ENCODE measurements at regions not wholly inside any gene's neighbourhood (a gene's known extent, or its start where the extent isn't known, plus 50 kb on each side); places are given as distances from the start of the nearest gene placed in this dataset.

GRCh38 chr5:6115852-6116251 lies 262.5 kb downstream of the MED10 start:
- H3K4me1 ChIP-seq (ENCODE audit: control insufficient read depth in 2 of 2, insufficient read depth in 2 of 2, low read length in 1 of 2): no peaks in the 10 kb centered on the region
- H3K9me3 ChIP-seq (ENCODE audit: control insufficient read depth in 2 of 2, insufficient read depth in 1 of 2, low read depth in 1 of 2, low read length in 1 of 2): no peaks in the 10 kb centered on the region
- H3K4me3 ChIP-seq (ENCODE audit: low read depth in 1 of 2, low read length in 2 of 2): no peak overlapping the region
- no peaks in the 10 kb centered on the region for H3K27me3 ChIP-seq (ENCODE audit: control insufficient read depth in 1 of 2, insufficient read depth in 2 of 2, low read length in 2 of 2)
- H3K27ac ChIP-seq (ENCODE audit: low read depth in 2 of 2, low read length in 1 of 2): no peak overlapping the region
- 53 to 67% methylated on average over 4 of the region's 4 CpGs for WGBS, 2 donors
- H3K36me3 ChIP-seq (ENCODE audit: control insufficient read depth in 2 of 2, insufficient read depth in 2 of 2, low read length in 1 of 2): no peaks in the 10 kb centered on the region

- Histone ChIP-seq H3K4me1 (ENCODE audit: control insufficient read depth in 2 of 2, insufficient read depth in 2 of 2, low read length in 1 of 2) (no peaks in the 10 kb centered on the region), H3K36me3 (ENCODE audit: control insufficient read depth in 2 of 2, insufficient read depth in 2 of 2, low read length in 1 of 2) (no peaks in the 10 kb centered on the region), H3K9me3 (ENCODE audit: control insufficient read depth in 2 of 2, insufficient read depth in 1 of 2, low read depth in 1 of 2, low read length in 1 of 2) (no peaks in the 10 kb centered on the region), H3K27ac (ENCODE audit: low read depth in 2 of 2, low read length in 1 of 2) (no peak overlapping the region), H3K27me3 (ENCODE audit: control insufficient read depth in 1 of 2, insufficient read depth in 2 of 2, low read length in 2 of 2) (no peaks in the 10 kb centered on the region), H3K4me3 (ENCODE audit: low read depth in 1 of 2, low read length in 2 of 2) (no peak overlapping the region)
Measured at GRCh38 chr5:6112538-6112937, 265.8 kb downstream of the MED10 start.

GRCh38 chr5:6112125-6112524 lies 266.2 kb downstream of the MED10 start:
- no peaks in the 10 kb centered on the region for H3K27me3 ChIP-seq (ENCODE audit: control insufficient read depth in 1 of 2, insufficient read depth in 2 of 2, low read length in 2 of 2)
- no peaks in the 10 kb centered on the region for H3K36me3 ChIP-seq (ENCODE audit: control insufficient read depth in 2 of 2, insufficient read depth in 2 of 2, low read length in 1 of 2)
- H3K4me1 ChIP-seq (ENCODE audit: control insufficient read depth in 2 of 2, insufficient read depth in 2 of 2, low read length in 1 of 2): no peaks in the 10 kb centered on the region
- H3K4me3 ChIP-seq (ENCODE audit: low read depth in 1 of 2, low read length in 2 of 2): no peak overlapping the region
- H3K9me3 ChIP-seq (ENCODE audit: control insufficient read depth in 2 of 2, insufficient read depth in 1 of 2, low read depth in 1 of 2, low read length in 1 of 2): no peaks in the 10 kb centered on the region
- WGBS, 2 donors: 82 to 87% methylated on average over 3 of the region's 3 CpGs
- H3K27ac ChIP-seq (ENCODE audit: low read depth in 2 of 2, low read length in 1 of 2): no peak overlapping the region

- Histone ChIP-seq H3K27me3 (ENCODE audit: control insufficient read depth in 1 of 2, insufficient read depth in 2 of 2, low read length in 2 of 2) (no peaks in the 10 kb centered on the region), H3K4me1 (ENCODE audit: control insufficient read depth in 2 of 2, insufficient read depth in 2 of 2, low read length in 1 of 2) (no peaks in the 10 kb centered on the region), H3K36me3 (ENCODE audit: control insufficient read depth in 2 of 2, insufficient read depth in 2 of 2, low read length in 1 of 2) (no peaks in the 10 kb centered on the region), H3K4me3 (ENCODE audit: low read depth in 1 of 2, low read length in 2 of 2) (no peak overlapping the region), H3K9me3 (ENCODE audit: control insufficient read depth in 2 of 2, insufficient read depth in 1 of 2, low read depth in 1 of 2, low read length in 1 of 2) (no peaks in the 10 kb centered on the region), H3K27ac (ENCODE audit: low read depth in 2 of 2, low read length in 1 of 2) (no peak overlapping the region)
- WGBS, 2 donors: 86 to 88% methylated on average over 6 of the region's 6 CpGs
Measured at GRCh38 chr5:6111131-6111530, 267.2 kb downstream of the MED10 start.

- Histone ChIP-seq H3K27me3 (ENCODE audit: control insufficient read depth in 1 of 2, insufficient read depth in 2 of 2, low read length in 2 of 2) (no peaks in the 10 kb centered on the region), H3K9me3 (ENCODE audit: control insufficient read depth in 2 of 2, insufficient read depth in 1 of 2, low read depth in 1 of 2, low read length in 1 of 2) (no peaks in the 10 kb centered on the region), H3K27ac (ENCODE audit: low read depth in 2 of 2, low read length in 1 of 2) (no peak overlapping the region), H3K4me1 (ENCODE audit: control insufficient read depth in 2 of 2, insufficient read depth in 2 of 2, low read length in 1 of 2) (no peaks in the 10 kb centered on the region), H3K4me3 (ENCODE audit: low read depth in 1 of 2, low read length in 2 of 2) (no peak overlapping the region), H3K36me3 (ENCODE audit: control insufficient read depth in 2 of 2, insufficient read depth in 2 of 2, low read length in 1 of 2) (no peaks in the 10 kb centered on the region)
- WGBS, 2 donors: 86 to 88% methylated on average over 8 of the region's 8 CpGs
Measured at GRCh38 chr5:6110441-6111005, 267.8 kb downstream of the MED10 start.

GRCh38 chr5:6108981-6109825 lies 269.1 kb downstream of the MED10 start:
- Histone ChIP-seq H3K9me3 (ENCODE audit: control insufficient read depth in 2 of 2, insufficient read depth in 1 of 2, low read depth in 1 of 2, low read length in 1 of 2) (no peaks in the 10 kb centered on the region), H3K4me1 (ENCODE audit: control insufficient read depth in 2 of 2, insufficient read depth in 2 of 2, low read length in 1 of 2) (no peaks in the 10 kb centered on the region), H3K27me3 (ENCODE audit: control insufficient read depth in 1 of 2, insufficient read depth in 2 of 2, low read length in 2 of 2) (no peaks in the 10 kb centered on the region), H3K36me3 (ENCODE audit: control insufficient read depth in 2 of 2, insufficient read depth in 2 of 2, low read length in 1 of 2) (no peaks in the 10 kb centered on the region), H3K4me3 (ENCODE audit: low read depth in 1 of 2, low read length in 2 of 2) (no peak overlapping the region), H3K27ac (ENCODE audit: low read depth in 2 of 2, low read length in 1 of 2) (no peak overlapping the region)
- WGBS, 2 donors: 83 to 85% methylated on average over 11 of the region's 11 CpGs

GRCh38 chr5:6108540-6108848 lies 269.9 kb downstream of the MED10 start:
- Histone ChIP-seq H3K4me3 (ENCODE audit: low read depth in 1 of 2, low read length in 2 of 2) (no peak overlapping the region), H3K9me3 (ENCODE audit: control insufficient read depth in 2 of 2, insufficient read depth in 1 of 2, low read depth in 1 of 2, low read length in 1 of 2) (no peaks in the 10 kb centered on the region), H3K36me3 (ENCODE audit: control insufficient read depth in 2 of 2, insufficient read depth in 2 of 2, low read length in 1 of 2) (no peaks in the 10 kb centered on the region), H3K27me3 (ENCODE audit: control insufficient read depth in 1 of 2, insufficient read depth in 2 of 2, low read length in 2 of 2) (no peaks in the 10 kb centered on the region), H3K4me1 (ENCODE audit: control insufficient read depth in 2 of 2, insufficient read depth in 2 of 2, low read length in 1 of 2) (no peaks in the 10 kb centered on the region), H3K27ac (ENCODE audit: low read depth in 2 of 2, low read length in 1 of 2) (no peak overlapping the region)
- WGBS, 2 donors: 76 to 77% methylated on average over 5 of the region's 5 CpGs

GRCh38 chr5:6107675-6108539 lies 270.4 kb downstream of the MED10 start:
- Histone ChIP-seq H3K36me3 (ENCODE audit: control insufficient read depth in 2 of 2, insufficient read depth in 2 of 2, low read length in 1 of 2) (no peaks in the 10 kb centered on the region), H3K4me3 (ENCODE audit: low read depth in 1 of 2, low read length in 2 of 2) (no peak overlapping the region), H3K27ac (ENCODE audit: low read depth in 2 of 2, low read length in 1 of 2) (no peak overlapping the region), H3K4me1 (ENCODE audit: control insufficient read depth in 2 of 2, insufficient read depth in 2 of 2, low read length in 1 of 2) (no peaks in the 10 kb centered on the region), H3K9me3 (ENCODE audit: control insufficient read depth in 2 of 2, insufficient read depth in 1 of 2, low read depth in 1 of 2, low read length in 1 of 2) (no peaks in the 10 kb centered on the region), H3K27me3 (ENCODE audit: control insufficient read depth in 1 of 2, insufficient read depth in 2 of 2, low read length in 2 of 2) (no peaks in the 10 kb centered on the region)
- WGBS, 2 donors: 66 to 75% methylated on average over 13 of the region's 13 CpGs

GRCh38 chr5:6106756-6107155 lies 271.6 kb downstream of the MED10 start:
- Histone ChIP-seq H3K4me3 (ENCODE audit: low read depth in 1 of 2, low read length in 2 of 2) (no peak overlapping the region), H3K27me3 (ENCODE audit: control insufficient read depth in 1 of 2, insufficient read depth in 2 of 2, low read length in 2 of 2) (no peaks in the 10 kb centered on the region), H3K4me1 (ENCODE audit: control insufficient read depth in 2 of 2, insufficient read depth in 2 of 2, low read length in 1 of 2) (no peaks in the 10 kb centered on the region), H3K27ac (ENCODE audit: low read depth in 2 of 2, low read length in 1 of 2) (no peak overlapping the region), H3K36me3 (ENCODE audit: control insufficient read depth in 2 of 2, insufficient read depth in 2 of 2, low read length in 1 of 2) (no peaks in the 10 kb centered on the region), H3K9me3 (ENCODE audit: control insufficient read depth in 2 of 2, insufficient read depth in 1 of 2, low read depth in 1 of 2, low read length in 1 of 2) (no peaks in the 10 kb centered on the region)
- WGBS, 2 donors: 86 to 87% methylated on average over 6 of the region's 6 CpGs
